Karpas-422 (cell line): ENCODE measurements at regions not wholly inside any gene's neighbourhood (a gene's known extent, or its start where the extent isn't known, plus 50 kb on each side); places are given as distances from the start of the nearest gene placed in this dataset.

Experiments used
- DNase-seq: peaks from one replicate; pipeline ENCODE4 v3.0.0-alpha.2; 2015
- H2AFZ ChIP-seq: fragments of 200-600 bp; sonication (generic); 2 replicates; pipeline ENCODE4 v1.6.1; 2014; ENCODE audit warnings: antibody characterized with exemption, low read length, mixed read lengths
- H3K27ac ChIP-seq: fragments of 200-600 bp; sonication (generic); 2 replicates; pipeline ENCODE4 v1.5.1; 2014; ENCODE audit warnings: mild to moderate bottlenecking, low read length, moderate library complexity
- H3K27me3 ChIP-seq: fragments of 200-600 bp; sonication (generic); 2 replicates; pipeline ENCODE4 v1.6.1; 2014; ENCODE audit warnings: low read length, mixed read lengths
- H3K36me3 ChIP-seq: fragments of 200-600 bp; sonication (generic); 2 replicates; pipeline ENCODE4 v1.6.1; 2014; ENCODE audit warnings: low read length, mixed read lengths; ENCODE audit not compliant: insufficient read depth
- H3K4me1 ChIP-seq: fragments of 200-600 bp; sonication (generic); 2 replicates; pipeline ENCODE4 v1.6.1; 2014; ENCODE audit warnings: mild to moderate bottlenecking, low read length, mixed read lengths
- H3K4me2 ChIP-seq: fragments of 200-600 bp; sonication (generic); 2 replicates; pipeline ENCODE4 v1.6.1; 2014; ENCODE audit warnings: low read length, low read depth, mild to moderate bottlenecking; ENCODE audit not compliant: poor library complexity, severe bottlenecking
- H3K4me3 ChIP-seq: fragments of 200-600 bp; sonication (generic); 2 replicates; pipeline ENCODE4 v1.5.1; 2014; ENCODE audit warnings: mild to moderate bottlenecking, antibody characterized with exemption, low read length, mixed read lengths
- H3K79me2 ChIP-seq: fragments of 200-600 bp; sonication (generic); 2 replicates; pipeline ENCODE4 v1.6.1; 2014; ENCODE audit warnings: mild to moderate bottlenecking, low read length, mixed read lengths
- H3K9ac ChIP-seq: fragments of 200-600 bp; sonication (generic); 2 replicates; pipeline ENCODE4 v1.6.0; 2014; ENCODE audit warnings: low read length
- H3K9me2 ChIP-seq: fragments of 200-600 bp; sonication (generic), shearing (Covaris generic); replicated peaks from 2 replicates; pipeline ENCODE4 v1.6.0; 2014; ENCODE audit warnings: mild to moderate bottlenecking, low read length, moderate library complexity; ENCODE audit not compliant: insufficient read depth
- H3K9me3 ChIP-seq: fragments of 300-700, 200-600 bp; sonication (generic); 2 replicates; pipeline ENCODE4 v1.6.1; 2014; ENCODE audit warnings: low read length, mixed read lengths
- H4K20me1 ChIP-seq: fragments of 200-600 bp; sonication (generic); 2 replicates; pipeline ENCODE4 v1.6.1; 2014; ENCODE audit warnings: mild to moderate bottlenecking, antibody characterized with exemption, low read length, low read depth; ENCODE audit not compliant: insufficient read depth

DNA sequence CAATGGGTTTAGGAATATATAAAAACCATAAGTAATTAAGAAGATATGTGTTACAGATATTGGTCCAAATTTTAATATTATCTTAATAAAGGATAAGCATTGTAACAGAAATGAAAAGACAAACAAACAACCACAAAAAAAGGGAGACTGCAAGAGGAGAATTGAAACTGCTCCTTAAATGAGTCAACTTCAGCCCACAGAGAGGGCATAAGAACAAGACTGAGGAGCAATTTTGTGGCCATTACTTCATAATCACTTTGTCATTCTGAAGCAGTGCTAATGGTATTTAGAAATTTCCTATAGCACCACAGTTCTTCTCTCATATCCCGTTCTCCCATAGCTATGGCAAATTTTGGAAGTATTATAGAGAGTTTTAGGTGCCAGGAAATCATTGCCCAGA lies 193.2 kb upstream of the HNMT start:
- H3K4me2 ChIP-seq, result no peak overlapping the region
- no peak overlapping the region for H3K4me3 ChIP-seq

DNA sequence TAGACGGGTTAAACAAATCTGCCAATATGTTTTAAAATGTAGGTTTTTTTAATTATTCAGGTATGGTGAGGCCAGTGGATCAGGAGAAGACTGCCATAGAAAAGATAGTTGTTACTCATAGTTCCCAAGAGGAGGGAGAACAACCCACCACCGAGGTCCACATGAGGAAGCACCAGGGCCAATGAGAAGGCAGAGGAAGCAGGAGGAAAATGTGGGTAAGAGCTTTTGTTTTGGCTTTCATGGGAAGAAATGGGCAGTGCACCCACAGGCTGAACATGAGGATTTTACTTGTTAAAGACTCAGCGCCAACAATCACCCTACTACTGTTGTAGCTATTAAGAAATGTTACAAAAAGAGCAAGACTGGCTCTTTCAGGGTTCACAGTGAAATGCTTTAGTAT lies 191.8 kb upstream of the HNMT start:
- Histone ChIP-seq H3K9ac (no peak overlapping the region), H3K9me2 (no peaks in the 10 kb centered on the region), H3K27ac (no peak overlapping the region), H3K9me3 (no peaks in the 10 kb centered on the region), H4K20me1 (no peaks in the 10 kb centered on the region), H3K36me3 (no peaks in the 10 kb centered on the region), H3K4me3 (no peak overlapping the region), H3K79me2 (no peaks in the 10 kb centered on the region), H3K27me3 (no peaks in the 10 kb centered on the region), H3K4me1 (no peaks in the 10 kb centered on the region), H3K4me2 (no peak overlapping the region), H2AFZ (no peak overlapping the region)
- no peak for DNase-seq

More for the DNA sequence above, 193.2 kb upstream of the HNMT start:
- no peak overlapping the region for H2AFZ ChIP-seq
- no peak for DNase-seq
- H3K79me2 ChIP-seq, result no peaks in the 10 kb centered on the region
- no peaks in the 10 kb centered on the region for H3K36me3 ChIP-seq
- H3K9me3 ChIP-seq, result peaks cover 2% of the 10 kb centered on the region; the same call in 1 of the 2 replicates
- H3K27ac ChIP-seq, result no peak overlapping the region
- H3K9ac ChIP-seq, result no peak overlapping the region
- H3K4me1 ChIP-seq, result no peaks in the 10 kb centered on the region
- H3K9me2 ChIP-seq, result no peaks in the 10 kb centered on the region
- H4K20me1 ChIP-seq, result no peaks in the 10 kb centered on the region
- no peaks in the 10 kb centered on the region for H3K27me3 ChIP-seq

DNA sequence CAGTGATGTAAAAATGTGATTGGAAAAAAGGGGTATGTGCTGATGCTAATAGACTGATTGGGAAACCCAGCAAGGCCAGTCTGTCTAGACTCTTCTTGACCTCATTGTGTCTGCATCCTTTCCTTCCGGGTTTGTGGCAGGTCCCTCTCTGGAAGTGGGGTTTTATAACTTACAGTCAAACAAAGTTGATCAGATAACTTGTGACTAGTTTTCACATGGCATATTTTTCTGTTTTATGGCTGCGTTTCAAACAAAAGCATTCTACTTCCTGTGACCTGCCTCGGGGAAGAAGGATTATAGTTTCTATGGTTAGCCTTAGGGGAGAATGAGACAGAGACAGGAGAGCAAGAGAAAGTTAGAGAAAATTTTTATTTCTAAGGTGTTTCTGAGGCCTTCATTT lies 188.7 kb upstream of the HNMT start:
- no peaks in the 10 kb centered on the region for H3K4me1 ChIP-seq
- no peak overlapping the region for H3K9ac ChIP-seq
- no peak overlapping the region for H3K27ac ChIP-seq
- no peak overlapping the region for H2AFZ ChIP-seq
- no peak overlapping the region for H3K4me3 ChIP-seq
- H3K9me2 ChIP-seq, result no peaks in the 10 kb centered on the region
- H3K79me2 ChIP-seq, result no peaks in the 10 kb centered on the region
- H3K27me3 ChIP-seq, result no peaks in the 10 kb centered on the region
- no peaks in the 10 kb centered on the region for H3K36me3 ChIP-seq
- no peaks in the 10 kb centered on the region for H4K20me1 ChIP-seq
- no peak for DNase-seq
- H3K9me3 ChIP-seq, result no peaks in the 10 kb centered on the region
- no peak overlapping the region for H3K4me2 ChIP-seq

DNA sequence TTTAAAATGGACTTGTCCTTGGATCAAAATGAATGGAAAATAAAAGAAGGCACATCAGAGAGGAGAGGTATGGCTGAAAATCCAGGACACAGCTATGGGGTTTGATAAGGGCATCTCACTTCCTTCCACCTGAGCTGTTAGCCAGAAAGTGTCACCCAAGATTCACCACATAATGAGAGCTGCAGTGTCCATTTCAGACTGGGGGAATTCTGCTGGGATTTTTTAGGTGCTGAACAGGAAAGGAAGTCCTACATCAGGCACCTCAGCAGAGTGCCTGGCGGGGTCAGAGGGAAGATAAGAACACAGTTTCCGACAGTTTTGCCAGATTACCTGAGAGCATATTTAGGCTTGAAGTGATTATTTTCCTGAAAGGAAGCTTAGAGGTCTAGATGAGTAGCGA lies 187.6 kb upstream of the HNMT start:
- Histone ChIP-seq H3K9me3 (no peaks in the 10 kb centered on the region), H3K79me2 (no peaks in the 10 kb centered on the region), H3K9me2 (no peaks in the 10 kb centered on the region), H3K27ac (no peak overlapping the region), H4K20me1 (no peaks in the 10 kb centered on the region), H3K4me2 (no peak overlapping the region), H3K27me3 (no peaks in the 10 kb centered on the region), H2AFZ (no peak overlapping the region), H3K9ac (no peak overlapping the region), H3K4me1 (no peaks in the 10 kb centered on the region), H3K4me3 (no peak overlapping the region), H3K36me3 (no peaks in the 10 kb centered on the region)
- no peak for DNase-seq

DNA sequence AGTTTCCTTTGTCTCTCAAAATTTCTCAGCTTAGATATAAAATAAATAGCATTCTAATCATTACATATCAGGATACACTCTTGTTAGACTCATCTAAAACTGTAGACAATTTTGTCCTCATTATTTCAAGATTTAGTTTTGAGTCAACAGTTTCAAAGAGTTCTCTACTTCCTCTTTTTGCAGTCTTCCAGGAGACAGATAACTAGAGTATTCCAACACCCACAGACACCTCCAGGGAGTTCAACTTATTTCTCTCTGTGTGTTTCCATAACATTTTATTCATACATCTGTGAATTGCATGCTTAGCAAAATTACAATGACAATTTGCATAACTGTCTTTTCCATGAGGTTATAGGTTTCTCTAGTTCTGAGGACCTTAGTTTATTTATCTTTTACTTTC lies 166.6 kb upstream of the HNMT start:
- H3K9me3 ChIP-seq, result peaks cover 11% of the 10 kb centered on the region
- no peaks in the 10 kb centered on the region for H4K20me1 ChIP-seq
- no peak overlapping the region for H2AFZ ChIP-seq
- no peaks in the 10 kb centered on the region for H3K36me3 ChIP-seq
- H3K4me1 ChIP-seq, result no peaks in the 10 kb centered on the region
- no peak overlapping the region for H3K9ac ChIP-seq
- H3K9me2 ChIP-seq, result no peaks in the 10 kb centered on the region
- H3K4me2 ChIP-seq, result no peak overlapping the region
- no peak overlapping the region for H3K4me3 ChIP-seq
- no peaks in the 10 kb centered on the region for H3K27me3 ChIP-seq
- H3K27ac ChIP-seq, result no peak overlapping the region
- no peaks in the 10 kb centered on the region for H3K79me2 ChIP-seq
- no peak for DNase-seq

DNA sequence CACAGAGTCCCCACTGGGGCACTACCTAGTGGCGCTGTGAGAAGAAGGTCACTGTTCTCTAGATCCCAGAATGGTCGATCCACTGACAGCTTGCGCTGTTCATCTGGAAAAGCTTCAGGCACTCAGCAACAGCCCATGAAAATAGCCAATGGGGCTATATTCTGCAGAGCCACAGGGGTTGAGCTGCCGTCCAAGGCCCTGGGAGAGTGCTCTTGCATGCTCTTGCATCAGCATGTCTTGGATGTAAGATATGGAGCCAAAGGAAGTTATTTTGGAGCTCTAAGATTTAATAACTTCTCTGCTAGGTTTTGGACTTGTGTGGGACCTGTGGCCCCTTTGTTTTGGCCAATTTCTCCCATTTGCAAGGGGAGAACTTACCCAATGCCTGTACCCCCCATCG lies 164.7 kb upstream of the HNMT start:
- no peak overlapping the region for H2AFZ ChIP-seq
- no peaks in the 10 kb centered on the region for H3K27me3 ChIP-seq
- H3K79me2 ChIP-seq, result no peaks in the 10 kb centered on the region
- H3K36me3 ChIP-seq, result no peaks in the 10 kb centered on the region
- DNase-seq, result no peak
- no peak overlapping the region for H3K4me2 ChIP-seq
- H3K9me3 ChIP-seq, result peaks cover 11% of the 10 kb centered on the region
- no peak overlapping the region for H3K4me3 ChIP-seq
- no peaks in the 10 kb centered on the region for H3K4me1 ChIP-seq
- no peak overlapping the region for H3K9ac ChIP-seq
- no peaks in the 10 kb centered on the region for H4K20me1 ChIP-seq
- no peak overlapping the region for H3K27ac ChIP-seq
- no peaks in the 10 kb centered on the region for H3K9me2 ChIP-seq

DNA sequence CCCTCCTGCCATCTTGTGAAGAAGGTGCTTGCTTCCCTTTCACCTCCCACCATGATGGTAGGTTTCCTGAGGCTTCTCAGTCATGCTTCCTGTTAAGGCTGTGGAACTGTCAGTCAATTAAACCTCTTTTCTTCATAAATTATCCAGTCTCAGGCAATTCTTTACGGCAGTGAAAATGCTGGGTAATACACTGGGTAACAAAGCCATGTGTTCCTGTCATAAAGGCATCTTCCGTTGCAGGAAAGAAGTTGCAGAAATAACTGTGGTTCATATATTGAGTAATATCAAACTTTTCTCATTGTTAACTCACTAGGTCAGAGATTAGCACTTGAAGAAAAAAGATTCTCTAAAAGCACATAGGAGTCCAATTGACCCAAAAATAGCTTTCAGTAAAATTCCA lies 163.9 kb upstream of the HNMT start:
- no peak overlapping the region for H3K27ac ChIP-seq
- no peak overlapping the region for H2AFZ ChIP-seq
- no peaks in the 10 kb centered on the region for H4K20me1 ChIP-seq
- H3K4me2 ChIP-seq, result no peak overlapping the region
- H3K79me2 ChIP-seq, result no peaks in the 10 kb centered on the region
- no peak overlapping the region for H3K4me3 ChIP-seq
- H3K9me2 ChIP-seq, result no peaks in the 10 kb centered on the region
- DNase-seq, result no peak
- H3K9me3 ChIP-seq, result peaks cover 11% of the 10 kb centered on the region
- no peaks in the 10 kb centered on the region for H3K36me3 ChIP-seq
- no peaks in the 10 kb centered on the region for H3K27me3 ChIP-seq
- H3K4me1 ChIP-seq, result no peaks in the 10 kb centered on the region
- H3K9ac ChIP-seq, result no peak overlapping the region

DNA sequence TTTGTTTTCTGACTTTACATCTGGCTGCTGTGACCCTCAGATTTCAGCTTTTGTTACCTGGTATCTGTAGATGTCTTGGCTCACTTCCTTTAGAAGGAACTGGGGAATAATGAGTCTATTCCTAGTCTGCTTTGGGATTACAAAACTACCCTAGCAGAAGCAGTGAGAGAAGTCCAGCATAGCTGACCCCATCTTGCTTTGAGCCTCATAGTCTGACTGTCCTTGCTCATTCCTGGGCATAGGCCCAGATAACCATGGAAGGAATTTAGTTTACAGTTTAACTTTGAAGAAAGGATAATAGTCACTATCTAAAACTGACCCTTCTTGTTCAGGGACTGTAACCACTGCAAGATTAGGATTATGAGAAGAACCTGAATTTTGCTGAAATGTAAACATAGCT lies 163.0 kb upstream of the HNMT start:
- H3K36me3 ChIP-seq, result no peaks in the 10 kb centered on the region
- H3K27me3 ChIP-seq, result no peaks in the 10 kb centered on the region
- H3K9me2 ChIP-seq, result no peaks in the 10 kb centered on the region
- no peak overlapping the region for H3K4me3 ChIP-seq
- H3K79me2 ChIP-seq, result no peaks in the 10 kb centered on the region
- no peak for DNase-seq
- no peak overlapping the region for H3K4me2 ChIP-seq
- H3K27ac ChIP-seq, result no peak overlapping the region
- H2AFZ ChIP-seq, result no peak overlapping the region
- no peak overlapping the region for H3K9ac ChIP-seq
- no peaks in the 10 kb centered on the region for H4K20me1 ChIP-seq
- H3K4me1 ChIP-seq, result no peaks in the 10 kb centered on the region
- H3K9me3 ChIP-seq, result peaks cover 11% of the 10 kb centered on the region

DNA sequence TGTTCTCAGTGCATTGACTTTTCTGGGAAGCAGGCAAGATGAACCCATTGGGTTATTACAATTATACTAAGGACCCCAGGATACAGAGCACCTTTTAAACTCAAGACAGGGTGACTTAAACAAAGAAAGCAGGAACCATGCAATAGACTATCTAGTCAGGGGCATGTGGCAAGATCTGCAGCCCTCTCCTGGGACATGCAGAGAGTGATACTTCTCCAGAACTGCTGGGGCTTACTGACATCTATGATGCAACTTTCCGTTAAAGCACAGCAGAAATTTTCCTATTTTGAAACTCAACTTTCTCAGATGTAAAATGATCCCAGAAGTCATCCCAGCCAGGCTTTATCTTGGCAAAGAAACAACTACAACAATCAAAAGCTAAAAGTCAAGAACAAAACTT lies 162.2 kb upstream of the HNMT start:
- Histone ChIP-seq H3K9ac (no peak overlapping the region), H3K9me2 (no peaks in the 10 kb centered on the region; the same call in 1 of the 2 replicates), H3K4me2 (no peak overlapping the region), H3K27ac (no peak overlapping the region), H2AFZ (no peak overlapping the region), H3K4me1 (no peaks in the 10 kb centered on the region), H3K79me2 (no peaks in the 10 kb centered on the region), H3K36me3 (no peaks in the 10 kb centered on the region), H3K27me3 (no peaks in the 10 kb centered on the region), H3K9me3 (peaks cover 11% of the 10 kb centered on the region), H4K20me1 (no peaks in the 10 kb centered on the region), H3K4me3 (no peak overlapping the region)
- no peak for DNase-seq
